ENCODE measurements at regions not wholly inside any gene's neighbourhood (a gene's known extent, or its start where the extent isn't known, plus 50 kb on each side); places are given as distances from the start of the nearest gene placed in this dataset.
"Not testable (repeated sequence)": the region's sequence is repeated elsewhere in the genome, so short reads cannot be mapped to it uniquely, and the experiment has no call there.

DNA sequence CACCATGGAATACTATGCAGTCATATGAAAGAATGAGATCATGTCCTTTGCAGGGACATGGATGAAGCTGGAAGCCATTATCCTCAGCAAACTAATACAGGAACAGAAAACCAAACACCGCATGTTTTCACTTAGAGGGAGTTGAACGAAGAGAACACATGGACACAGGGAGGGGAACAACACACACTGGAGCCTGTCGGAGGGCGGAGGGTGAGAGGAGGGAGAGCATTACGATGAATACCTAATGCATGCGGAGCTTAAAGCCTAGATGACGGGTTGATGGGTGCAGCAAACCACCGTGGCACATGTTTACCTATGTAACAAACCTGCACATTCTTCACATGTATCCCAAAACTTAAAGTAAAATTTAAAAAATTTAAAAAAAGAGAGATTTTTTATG lies 191.0 kb upstream of the PRSS58 start:
- POLR2A ChIA-PET; H3K27me3 Mint-ChIP-seq (ENCODE audit: low read depth); H3K36me3 Mint-ChIP-seq; ATAC-seq; H3K9me3 Mint-ChIP-seq; H3K4me3 Mint-ChIP-seq; H3K27ac Mint-ChIP-seq; DNase-seq (ENCODE audit: low spot score): not testable (repeated sequence)
- CTCF ChIA-PET, result interaction anchor here (1.7 to 2.7 kb wide), 2 partner anchors 10 kb away, joined by 5 to 8 read pairs; no protein-coding TSS in a partner anchor
- peaks cover 13% of the 10 kb centered on the region for H3K4me1 Mint-ChIP-seq

DNA sequence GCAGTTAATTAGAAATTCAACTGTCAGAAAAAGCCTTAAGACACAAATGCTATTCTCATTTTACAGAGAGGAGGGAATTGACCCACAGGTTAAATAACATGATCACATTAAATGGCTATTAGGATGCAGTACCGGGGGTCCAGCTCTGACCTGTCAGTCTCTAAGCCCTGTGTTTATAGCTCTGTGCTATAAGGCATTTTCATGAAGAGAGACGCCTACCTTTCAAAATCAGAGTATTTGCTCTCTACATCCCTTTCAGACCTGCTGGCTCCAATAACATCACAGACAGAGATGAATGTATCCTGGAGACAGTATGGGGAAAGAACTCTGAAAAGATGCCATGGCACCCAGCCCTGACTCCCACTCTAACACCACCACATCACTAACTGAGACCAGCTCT lies 189.9 kb upstream of the PRSS58 start:
- CTCF ChIA-PET, result interaction anchor here (2.7 kb wide), 1 partner anchor 9 kb away, joined by 8 read pairs; no protein-coding TSS in a partner anchor
- TF ChIP-seq, protein P1, sequence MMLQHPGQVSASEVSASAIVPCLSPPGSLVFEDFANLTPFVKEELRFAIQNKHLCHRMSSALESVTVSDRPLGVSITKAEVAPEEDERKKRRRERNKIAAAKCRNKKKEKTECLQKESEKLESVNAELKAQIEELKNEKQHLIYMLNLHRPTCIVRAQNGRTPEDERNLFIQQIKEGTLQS (CRISPR knock-in tag; conservative IDR thresholded peaks at IDR 0.05), result no peak
- TF ChIP-seq, protein P2, sequence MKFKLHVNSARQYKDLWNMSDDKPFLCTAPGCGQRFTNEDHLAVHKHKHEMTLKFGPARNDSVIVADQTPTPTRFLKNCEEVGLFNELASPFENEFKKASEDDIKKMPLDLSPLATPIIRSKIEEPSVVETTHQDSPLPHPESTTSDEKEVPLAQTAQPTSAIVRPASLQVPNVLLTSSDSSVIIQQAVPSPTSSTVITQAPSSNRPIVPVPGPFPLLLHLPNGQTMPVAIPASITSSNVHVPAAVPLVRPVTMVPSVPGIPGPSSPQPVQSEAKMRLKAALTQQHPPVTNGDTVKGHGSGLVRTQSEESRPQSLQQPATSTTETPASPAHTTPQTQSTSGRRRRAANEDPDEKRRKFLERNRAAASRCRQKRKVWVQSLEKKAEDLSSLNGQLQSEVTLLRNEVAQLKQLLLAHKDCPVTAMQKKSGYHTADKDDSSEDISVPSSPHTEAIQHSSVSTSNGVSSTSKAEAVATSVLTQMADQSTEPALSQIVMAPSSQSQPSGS (CRISPR knock-in tag; IDR thresholded peaks at IDR 0.05; ENCODE audit: borderline replicate concordance, low read depth), result no peak
- TF ChIP-seq ZBTB21 (CRISPR knock-in tag; IDR thresholded peaks at IDR 0.05; ENCODE audit: borderline replicate concordance) (no peak), NFE2L1 (CRISPR knock-in tag; IDR thresholded peaks at IDR 0.05) (no peak), SMAD4 (CRISPR knock-in tag; IDR thresholded peaks at IDR 0.05) (no peak), ELF4 (CRISPR knock-in tag; IDR thresholded peaks at IDR 0.05; ENCODE audit: low read depth) (no peak), CBFB (CRISPR knock-in tag; IDR thresholded peaks at IDR 0.05; ENCODE audit: low read depth) (no peak), JAZF1 (CRISPR knock-in tag; IDR thresholded peaks at IDR 0.05) (no peak), GRHL2 (CRISPR knock-in tag; IDR thresholded peaks at IDR 0.05; ENCODE audit: insufficient replicate concordance, severe bottlenecking) (no peak), RELA (CRISPR knock-in tag; IDR thresholded peaks at IDR 0.05; ENCODE audit: borderline replicate concordance) (no peak)
- TF ChIP-seq, protein P3, sequence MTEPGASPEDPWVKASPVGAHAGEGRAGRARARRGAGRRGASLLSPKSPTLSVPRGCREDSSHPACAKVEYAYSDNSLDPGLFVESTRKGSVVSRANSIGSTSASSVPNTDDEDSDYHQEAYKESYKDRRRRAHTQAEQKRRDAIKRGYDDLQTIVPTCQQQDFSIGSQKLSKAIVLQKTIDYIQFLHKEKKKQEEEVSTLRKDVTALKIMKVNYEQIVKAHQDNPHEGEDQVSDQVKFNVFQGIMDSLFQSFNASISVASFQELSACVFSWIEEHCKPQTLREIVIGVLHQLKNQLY (CRISPR knock-in tag; IDR thresholded peaks at IDR 0.05), result no peak
- TF ChIP-seq, protein P4, sequence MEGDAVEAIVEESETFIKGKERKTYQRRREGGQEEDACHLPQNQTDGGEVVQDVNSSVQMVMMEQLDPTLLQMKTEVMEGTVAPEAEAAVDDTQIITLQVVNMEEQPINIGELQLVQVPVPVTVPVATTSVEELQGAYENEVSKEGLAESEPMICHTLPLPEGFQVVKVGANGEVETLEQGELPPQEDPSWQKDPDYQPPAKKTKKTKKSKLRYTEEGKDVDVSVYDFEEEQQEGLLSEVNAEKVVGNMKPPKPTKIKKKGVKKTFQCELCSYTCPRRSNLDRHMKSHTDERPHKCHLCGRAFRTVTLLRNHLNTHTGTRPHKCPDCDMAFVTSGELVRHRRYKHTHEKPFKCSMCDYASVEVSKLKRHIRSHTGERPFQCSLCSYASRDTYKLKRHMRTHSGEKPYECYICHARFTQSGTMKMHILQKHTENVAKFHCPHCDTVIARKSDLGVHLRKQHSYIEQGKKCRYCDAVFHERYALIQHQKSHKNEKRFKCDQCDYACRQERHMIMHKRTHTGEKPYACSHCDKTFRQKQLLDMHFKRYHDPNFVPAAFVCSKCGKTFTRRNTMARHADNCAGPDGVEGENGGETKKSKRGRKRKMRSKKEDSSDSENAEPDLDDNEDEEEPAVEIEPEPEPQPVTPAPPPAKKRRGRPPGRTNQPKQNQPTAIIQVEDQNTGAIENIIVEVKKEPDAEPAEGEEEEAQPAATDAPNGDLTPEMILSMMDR (IDR thresholded peaks at IDR 0.05), result no peak
- H3K9me3 Mint-ChIP-seq, result no peaks in the 10 kb centered on the region
- ATAC-seq (no peak), DNase-seq (ENCODE audit: low spot score) (no peak)
- POLR2A ChIA-PET, result no interaction called here
- no peaks in the 10 kb centered on the region for H3K27me3 Mint-ChIP-seq (ENCODE audit: low read depth)
- H3K4me1 Mint-ChIP-seq, result peaks cover 13% of the 10 kb centered on the region
- no peak overlapping the region for H3K4me3 Mint-ChIP-seq
- H3K27ac Mint-ChIP-seq, result no peak overlapping the region
- H3K36me3 Mint-ChIP-seq, result no peaks in the 10 kb centered on the region

DNA sequence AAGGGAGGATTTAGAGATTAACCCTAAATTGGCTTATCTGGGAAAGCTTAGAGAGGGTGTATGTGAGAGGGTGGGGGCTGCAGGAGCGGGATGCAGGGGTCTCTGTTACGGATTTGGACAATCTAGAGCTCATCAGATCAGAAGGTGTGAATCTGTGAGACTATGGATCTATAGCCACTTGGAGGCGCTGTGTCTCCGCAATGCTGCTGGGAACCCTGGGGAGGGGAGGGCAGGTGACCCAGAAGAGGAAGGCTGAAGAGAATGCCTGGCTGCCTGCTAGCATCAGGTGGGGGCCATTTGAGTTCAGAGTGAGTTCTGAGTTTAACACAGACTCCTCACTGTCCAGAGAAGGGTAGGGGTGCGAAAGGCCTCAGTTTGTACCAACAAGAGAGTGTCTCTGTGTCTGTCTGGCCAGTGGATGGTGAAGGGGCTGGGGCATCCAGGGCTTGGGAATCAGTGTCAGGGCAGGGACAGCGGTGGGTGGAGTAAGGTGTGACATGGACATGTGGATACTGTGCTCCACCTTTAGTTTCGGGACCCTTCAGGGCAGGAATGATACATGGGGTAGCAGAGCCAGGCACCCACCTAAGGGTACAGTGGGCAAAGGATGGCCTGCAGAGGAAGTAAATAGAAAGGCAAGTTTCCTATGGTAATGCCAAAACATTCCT lies 187.3 kb upstream of the PRSS58 start:
- Mint-ChIP-seq H3K4me3 (no peak overlapping the region), H3K9me3 (no peaks in the 10 kb centered on the region), H3K36me3 (no peaks in the 10 kb centered on the region), H3K27me3 (ENCODE audit: low read depth) (no peaks in the 10 kb centered on the region), H3K4me1 (peaks cover 27% of the 10 kb centered on the region), H3K27ac (no peak overlapping the region)
- CTCF ChIA-PET, result interaction anchor here (0.5 to 3.5 kb wide), 52 partner anchors 8 to 970 kb away, joined by 3 to 37 read pairs (median 5); no protein-coding TSS in a partner anchor
- DNase-seq (ENCODE audit: low spot score) (peak; percentile 80), ATAC-seq (peak; percentile 96)
- no peak for TF ChIP-seq NR2C2 (CRISPR knock-in tag; IDR thresholded peaks at IDR 0.05)
- TF ChIP-seq, protein P5, sequence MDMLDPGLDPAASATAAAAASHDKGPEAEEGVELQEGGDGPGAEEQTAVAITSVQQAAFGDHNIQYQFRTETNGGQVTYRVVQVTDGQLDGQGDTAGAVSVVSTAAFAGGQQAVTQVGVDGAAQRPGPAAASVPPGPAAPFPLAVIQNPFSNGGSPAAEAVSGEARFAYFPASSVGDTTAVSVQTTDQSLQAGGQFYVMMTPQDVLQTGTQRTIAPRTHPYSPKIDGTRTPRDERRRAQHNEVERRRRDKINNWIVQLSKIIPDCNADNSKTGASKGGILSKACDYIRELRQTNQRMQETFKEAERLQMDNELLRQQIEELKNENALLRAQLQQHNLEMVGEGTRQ (CRISPR knock-in tag; IDR thresholded peaks at IDR 0.05), result peak; percentile 64; the same call in 1 of the 2 replicates
- TF ChIP-seq, protein P4 (IDR thresholded peaks at IDR 0.05), result peak; percentile 65
- TF ChIP-seq, protein P6, sequence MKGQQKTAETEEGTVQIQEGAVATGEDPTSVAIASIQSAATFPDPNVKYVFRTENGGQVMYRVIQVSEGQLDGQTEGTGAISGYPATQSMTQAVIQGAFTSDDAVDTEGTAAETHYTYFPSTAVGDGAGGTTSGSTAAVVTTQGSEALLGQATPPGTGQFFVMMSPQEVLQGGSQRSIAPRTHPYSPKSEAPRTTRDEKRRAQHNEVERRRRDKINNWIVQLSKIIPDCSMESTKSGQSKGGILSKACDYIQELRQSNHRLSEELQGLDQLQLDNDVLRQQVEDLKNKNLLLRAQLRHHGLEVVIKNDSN (CRISPR knock-in tag; IDR thresholded peaks at IDR 0.05), result peak; percentile 71; the same call in 1 of the 2 replicates
- no peak for TF ChIP-seq ZNF219 (CRISPR knock-in tag; IDR thresholded peaks at IDR 0.05; ENCODE audit: borderline replicate concordance)
- no peak for TF ChIP-seq FOXJ3 (CRISPR knock-in tag; IDR thresholded peaks at IDR 0.05; ENCODE audit: borderline replicate concordance)
- POLR2A ChIA-PET, result no interaction called here
